A673 (cell line): ENCODE measurements at regions not wholly inside any gene's neighbourhood (a gene's known extent, or its start where the extent isn't known, plus 50 kb on each side); places are given as distances from the start of the nearest gene placed in this dataset.

Source experiments
- BruUV-seq: library from RNA; stranded (reverse); fragments of 400-500 nt; replicated peaks from 2 replicates; lab custom pipeline; 2021; lab: Mats Ljungman, UMichigan
- CTCF ChIA-PET: fragments of 300-600 bp; sonication (Branson Sonifier 250); formaldehyde crosslinking; loops from one replicate; lab custom pipeline; 2022; ENCODE audit warnings: antibody characterized with exemption; lab: Charles Lee
- POLR2A ChIA-PET: fragments of 300-600 bp; sonication (Branson Sonifier 250); formaldehyde crosslinking; loops from one replicate; lab custom pipeline; 2022; ENCODE audit warnings: antibody characterized with exemption; ENCODE audit not compliant: low non-redundant PET; lab: Charles Lee
- DNase-seq: peaks from one replicate; pipeline ENCODE4 v3.0.0-alpha.2; 2015; ENCODE audit warnings: low spot score
- H3K27ac ChIP-seq: fragments of 200-600 bp; sonication (generic); 2 replicates; pipeline ENCODE4 v1.5.1; 2016; ENCODE audit warnings: mixed run types, low read depth, mild to moderate bottlenecking, mixed read lengths, antibody characterized with exemption, low read length; ENCODE audit not compliant: poor library complexity, severe bottlenecking
- H3K27me3 ChIP-seq: fragments of 200-600 bp; sonication (generic); replicated peaks from 2 replicates; pipeline ENCODE4 v1.6.1; 2017; ENCODE audit warnings: mixed run types, low read depth, mild to moderate bottlenecking, mixed read lengths, antibody characterized with exemption, low read length; ENCODE audit not compliant: insufficient read depth, poor library complexity
- H3K36me3 ChIP-seq: fragments of 200-600 bp; sonication (generic); 2 replicates; pipeline ENCODE4 v1.6.1; 2016; ENCODE audit warnings: mixed run types, mild to moderate bottlenecking, mixed read lengths, antibody characterized with exemption, low read length; ENCODE audit not compliant: insufficient read depth, poor library complexity, severe bottlenecking
- H3K4me1 ChIP-seq: fragments of 200-600 bp; sonication (generic); 2 replicates; pipeline ENCODE4 v1.6.1; 2017; ENCODE audit warnings: mixed run types, mild to moderate bottlenecking, mixed read lengths, antibody characterized with exemption, low read length; ENCODE audit not compliant: insufficient read depth, poor library complexity, severe bottlenecking
- H3K4me3 ChIP-seq: fragments of 200-600 bp; sonication (generic); 2 replicates; pipeline ENCODE4 v1.5.1; 2016; ENCODE audit warnings: low read depth, mixed run types, mild to moderate bottlenecking, mixed read lengths, low read length; ENCODE audit not compliant: poor library complexity, severe bottlenecking
- H3K9me3 ChIP-seq: fragments of 200-600 bp; sonication (generic); 2 replicates; pipeline ENCODE4 v1.6.1; 2016; ENCODE audit warnings: mixed run types, low read depth, mild to moderate bottlenecking, mixed read lengths, antibody characterized with exemption, low read length; ENCODE audit not compliant: poor library complexity, severe bottlenecking
- CTCF ChIP-seq: fragments of 300-800, 200-600 bp; sonication (generic); conservative IDR thresholded peaks from 2 replicates; pipeline ENCODE4 v1.5.1; 2017; ENCODE audit warnings: low read depth, mild to moderate bottlenecking, antibody characterized with exemption, low read length, moderate library complexity, mixed read lengths
- EZH2 ChIP-seq: fragments of 200-600 bp; sonication (generic); IDR thresholded peaks from 2 replicates; pipeline ENCODE4 v1.6.1; 2017; ENCODE audit warnings: borderline replicate concordance, low read depth, mild to moderate bottlenecking, mixed read lengths, antibody characterized with exemption, low read length; ENCODE audit not compliant: poor library complexity, severe bottlenecking
- intact Hi-C: fragments of 100-400 bp; cut with micrococcal nuclease; formaldehyde crosslinking; loops from one replicate; pipeline ENCODE4 v1.10.0; 2022; ENCODE audit not compliant: unreplicated experiment

- H3K4me1 ChIP-seq, result no peaks in the 10 kb centered on the region
- ChIA-PET POLR2A (interaction anchor here (0.6 kb wide), 1 partner anchor 11 kb away, joined by 3 read pairs; no protein-coding TSS in a partner anchor), CTCF (interaction anchor here (0.6 kb wide), 1 partner anchor 55 kb away, joined by 3 read pairs; no protein-coding TSS in a partner anchor)
- no peaks in the 10 kb centered on the region for H3K36me3 ChIP-seq
- H3K9me3 ChIP-seq, result no peaks in the 10 kb centered on the region
- H3K27me3 ChIP-seq, result no peaks in the 10 kb centered on the region
- TF ChIP-seq CTCF (no peak), EZH2 (no peak)
- H3K4me3 ChIP-seq, result no peak overlapping the region
- no peak overlapping the region for H3K27ac ChIP-seq
- DNase-seq, result no peak
- intact Hi-C loops, result no loop called here
- no TSS peak for BruUV-seq
These were observed 654.1 kb downstream of the PTPRU start for GRCh38 chr1:29890201-29890959.

GRCh38 chr1:29889776-29890175 is 653.5 kb downstream of the PTPRU start:
- ChIA-PET CTCF (interaction anchor here (0.6 kb wide), 1 partner anchor 56 kb away, joined by 3 read pairs; no protein-coding TSS in a partner anchor), POLR2A (interaction anchor here (0.6 kb wide), 1 partner anchor 12 kb away, joined by 3 read pairs; no protein-coding TSS in a partner anchor)
- Histone ChIP-seq H3K9me3 (no peaks in the 10 kb centered on the region), H3K27ac (no peak overlapping the region), H3K4me1 (no peaks in the 10 kb centered on the region), H3K27me3 (no peaks in the 10 kb centered on the region), H3K4me3 (no peak overlapping the region), H3K36me3 (no peaks in the 10 kb centered on the region)
- no peak for DNase-seq
- BruUV-seq, result no TSS peak
- intact Hi-C loops, result no loop called here
- TF ChIP-seq CTCF (no peak), EZH2 (no peak)

- intact Hi-C loops, result no loop called here
- no peak for DNase-seq
- TF ChIP-seq CTCF (no peak), EZH2 (no peak)
- Histone ChIP-seq H3K27me3 (no peaks in the 10 kb centered on the region), H3K27ac (no peak overlapping the region), H3K4me1 (no peaks in the 10 kb centered on the region), H3K36me3 (no peaks in the 10 kb centered on the region), H3K9me3 (no peaks in the 10 kb centered on the region), H3K4me3 (no peak overlapping the region)
- BruUV-seq, result no TSS peak
- CTCF ChIA-PET, result no interaction called here
- POLR2A ChIA-PET, result no interaction called here
These were observed 648.4 kb downstream of the PTPRU start for GRCh38 chr1:29884740-29885139.
